ENCODE measurements at regions not wholly inside any gene's neighbourhood (a gene's known extent, or its start where the extent isn't known, plus 50 kb on each side); places are given as distances from the start of the nearest gene placed in this dataset.

- no peak for DNase-seq (ENCODE audit: low read depth, low spot score)
Measured at GRCh38 chr6:140045116-140045515, 670.7 kb upstream of the CITED2 start.

GRCh38 chr6:140044626-140045025 lies 670.2 kb upstream of the CITED2 start:
- no peak for DNase-seq (ENCODE audit: low read depth, low spot score)

DNA sequence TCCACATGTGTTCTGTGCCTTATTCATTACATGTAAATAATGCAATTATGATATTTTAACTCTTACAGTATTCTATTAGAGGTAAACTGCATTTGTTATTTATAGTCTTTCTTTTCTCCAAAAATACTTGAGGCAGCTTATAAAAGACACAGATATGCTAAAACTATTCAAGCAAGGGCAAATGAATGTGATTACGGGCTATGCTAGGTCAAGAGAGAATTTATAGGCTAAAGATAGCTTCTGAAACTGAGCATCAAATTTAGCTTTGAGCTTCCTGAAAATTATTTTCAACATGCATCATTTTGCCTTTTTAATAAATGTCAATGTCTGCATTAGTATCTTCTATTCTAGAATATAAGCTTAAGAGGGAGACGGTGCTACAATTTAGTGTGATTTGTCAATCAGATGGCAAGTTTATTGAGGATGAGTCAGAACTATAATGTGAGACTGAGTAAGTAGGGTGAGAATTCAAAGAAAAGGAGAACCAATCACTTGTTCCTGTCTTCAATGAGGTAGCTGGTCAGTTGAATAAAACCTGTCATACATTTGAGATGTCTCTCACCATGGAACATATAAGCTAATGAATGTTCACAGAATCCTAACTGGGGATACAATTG lies 669.4 kb upstream of the CITED2 start:
- DNase-seq (ENCODE audit: low read depth, low spot score) = no peak

DNA sequence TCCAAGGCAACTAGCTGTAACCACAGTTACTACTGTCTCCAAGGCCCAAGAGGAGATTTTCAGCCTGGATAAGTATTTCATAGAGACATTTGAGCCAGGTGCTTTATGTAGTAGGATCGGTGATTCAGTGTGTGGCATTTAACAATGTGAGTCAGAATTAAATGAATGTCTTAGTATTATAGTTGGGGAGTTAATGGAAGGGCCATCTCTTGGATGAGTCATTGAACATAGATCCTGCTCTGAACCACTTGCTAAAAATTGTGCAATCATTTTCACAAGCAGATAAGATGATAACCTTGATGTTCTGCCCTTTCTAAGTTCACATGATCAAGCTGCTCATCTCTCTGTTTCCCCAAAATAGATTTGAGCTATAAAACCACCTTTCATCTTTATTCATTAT lies 668.9 kb upstream of the CITED2 start:
- no peak for DNase-seq (ENCODE audit: low read depth, low spot score)

GRCh38 chr6:140041571-140042332 lies 667.3 kb upstream of the CITED2 start:
- DNase-seq (ENCODE audit: low read depth, low spot score) = no peak

DNA sequence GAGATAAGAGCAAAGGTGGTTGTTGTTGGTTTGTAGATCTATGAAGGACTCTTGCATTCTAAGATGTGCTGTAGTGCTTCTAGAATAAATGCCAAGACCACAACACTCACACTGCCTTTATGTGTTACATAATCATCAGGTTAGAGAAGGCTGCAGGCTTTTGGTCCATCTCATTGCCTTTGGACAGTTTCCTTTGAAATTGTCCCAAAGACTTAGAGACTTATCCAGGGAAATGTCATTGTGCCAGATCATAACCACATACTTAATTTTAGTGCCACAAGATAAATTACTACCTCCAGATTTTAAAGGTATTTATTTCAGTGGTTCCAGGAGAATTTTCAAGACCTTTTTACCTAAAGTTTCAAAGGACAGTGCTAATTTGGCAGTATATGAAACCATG lies 666.6 kb upstream of the CITED2 start:
- DNase-seq (ENCODE audit: low read depth, low spot score) = no peak

GRCh38 chr6:140040396-140040795 lies 665.9 kb upstream of the CITED2 start:
- DNase-seq (ENCODE audit: low read depth, low spot score) = no peak

- no peak for DNase-seq (ENCODE audit: low read depth, low spot score)
Measured at GRCh38 chr6:140039364-140039763, 664.9 kb upstream of the CITED2 start.

DNA sequence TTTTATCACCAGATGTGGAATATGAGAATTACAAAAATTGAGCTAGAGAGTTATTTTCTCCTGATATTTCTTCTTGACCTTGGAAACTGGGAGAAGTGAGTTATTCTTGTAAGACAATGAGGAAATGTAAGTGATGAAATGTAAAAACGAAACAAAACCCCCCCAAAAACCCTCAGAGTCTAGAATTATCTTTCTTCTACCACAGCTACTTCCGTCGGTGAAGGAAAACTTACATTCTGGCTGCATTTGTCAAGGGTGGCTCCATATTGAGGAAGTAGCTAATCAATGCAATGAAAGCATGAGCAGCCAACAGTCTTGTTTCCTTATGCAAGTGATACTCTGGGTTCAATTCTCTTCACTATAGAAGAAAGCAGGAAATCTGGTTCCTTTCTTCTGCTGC lies 661.7 kb upstream of the CITED2 start:
- DNase-seq (ENCODE audit: low read depth, low spot score) = no peak

DNA sequence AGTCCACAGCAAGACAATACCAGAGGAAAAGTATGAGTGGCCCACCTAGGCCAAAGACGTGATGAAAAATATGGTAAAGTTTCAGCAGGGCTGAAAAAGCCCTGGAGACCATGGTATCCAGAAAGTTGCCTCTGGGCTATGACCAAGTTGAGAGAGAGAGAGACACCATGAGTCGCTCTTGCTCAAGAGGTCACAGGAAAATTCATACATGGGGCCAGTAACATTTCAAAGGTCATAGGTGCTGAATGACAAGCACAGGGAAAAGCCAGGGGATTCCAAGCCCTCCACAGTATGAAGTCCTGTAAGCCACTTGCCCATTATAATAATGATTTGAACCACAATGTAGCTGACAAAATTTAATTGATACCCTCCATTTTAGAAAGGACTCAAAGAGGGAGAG lies 657.7 kb upstream of the CITED2 start:
- DNase-seq (ENCODE audit: low read depth, low spot score) = no peak

DNA sequence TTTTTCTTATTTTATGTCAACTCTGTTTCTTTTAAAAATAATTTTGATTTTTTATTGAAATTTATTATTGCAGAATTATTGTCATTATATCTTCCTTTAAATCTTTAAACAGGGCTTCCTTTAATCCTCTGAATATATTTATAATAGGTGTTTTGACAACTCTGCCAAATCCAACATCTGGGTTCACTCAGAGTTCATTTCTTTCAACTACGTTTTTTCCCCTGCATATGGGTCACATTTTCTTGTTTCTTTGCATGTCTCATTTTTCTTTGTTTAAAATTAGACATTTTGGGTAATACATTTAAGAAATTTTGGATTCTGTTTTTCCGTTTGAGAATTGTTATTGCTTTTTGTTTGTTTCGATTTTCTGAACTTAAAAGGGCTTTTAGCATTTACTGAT lies 655.1 kb upstream of the CITED2 start:
- DNase-seq (ENCODE audit: low read depth, low spot score) = no peak

DNA sequence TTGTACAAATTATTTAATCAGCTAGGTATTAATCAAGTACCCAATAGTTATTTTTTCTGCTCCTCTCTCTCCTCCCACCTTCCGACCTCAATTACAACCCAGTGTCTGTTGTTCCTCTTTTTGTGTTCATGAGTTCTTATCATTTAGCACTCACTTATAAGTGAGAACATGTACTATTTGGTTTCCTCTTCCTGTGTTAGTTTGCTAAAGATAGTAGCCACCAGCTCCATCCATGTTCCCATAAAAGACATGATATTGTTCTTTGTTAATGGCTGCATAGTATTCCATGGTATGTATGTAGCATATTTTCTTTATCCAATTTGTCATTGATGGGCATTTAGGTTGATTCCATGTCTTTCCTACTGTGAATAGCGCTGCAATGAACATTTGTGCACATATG lies 652.8 kb upstream of the CITED2 start:
- no peak for DNase-seq (ENCODE audit: low read depth, low spot score)

DNA sequence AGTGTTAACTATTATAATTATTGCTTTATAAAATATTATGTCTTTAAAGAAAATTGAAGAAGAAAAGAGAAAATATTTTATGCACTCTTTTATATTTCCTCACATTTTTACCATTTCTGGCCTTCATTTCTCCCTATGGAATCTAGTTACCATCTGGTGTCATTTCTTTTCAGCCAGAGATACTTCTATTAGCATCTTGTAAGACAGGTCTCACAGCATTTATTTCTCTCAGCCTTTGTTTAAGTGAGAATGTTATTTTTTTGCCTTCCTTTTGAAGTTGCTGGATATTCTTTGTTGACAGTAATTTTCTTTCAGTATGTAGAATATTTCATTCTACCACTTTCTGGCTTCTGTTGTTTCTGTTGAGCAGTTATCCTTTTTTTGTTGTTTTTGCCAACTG lies 652.1 kb upstream of the CITED2 start:
- no peak for DNase-seq (ENCODE audit: low read depth, low spot score)

- DNase-seq (ENCODE audit: low read depth, low spot score) = no peak
Measured at GRCh38 chr6:140025171-140025570, 650.7 kb upstream of the CITED2 start.

DNA sequence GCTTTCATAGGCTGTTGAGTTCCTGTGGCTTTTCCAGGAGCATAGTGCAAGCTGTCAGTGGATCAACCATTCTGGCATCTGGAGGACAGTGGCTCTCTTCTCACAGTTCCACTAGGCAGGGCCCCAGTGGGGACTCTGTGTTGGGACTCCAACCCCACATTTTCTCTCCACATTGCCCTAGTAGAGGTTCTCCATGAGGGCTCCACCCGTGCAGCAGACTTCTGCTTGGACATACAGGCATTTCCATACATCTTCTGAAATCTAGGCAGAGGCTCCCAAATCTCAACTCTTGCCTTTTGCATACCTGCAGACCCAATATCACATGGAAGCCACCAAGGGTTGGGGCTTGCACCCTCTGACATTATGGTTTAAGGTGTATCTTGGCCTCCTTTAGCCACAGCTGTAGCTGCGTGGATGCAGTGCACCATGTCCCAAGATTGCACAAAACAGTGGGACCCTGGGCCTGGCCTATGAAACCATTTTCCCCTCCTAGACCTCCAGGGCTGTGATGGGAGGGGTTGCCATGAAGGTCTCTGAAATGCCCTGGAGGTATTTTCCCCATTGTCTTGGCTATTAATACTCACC lies 645.9 kb upstream of the CITED2 start:
- no peak for DNase-seq (ENCODE audit: low read depth, low spot score)

DNA sequence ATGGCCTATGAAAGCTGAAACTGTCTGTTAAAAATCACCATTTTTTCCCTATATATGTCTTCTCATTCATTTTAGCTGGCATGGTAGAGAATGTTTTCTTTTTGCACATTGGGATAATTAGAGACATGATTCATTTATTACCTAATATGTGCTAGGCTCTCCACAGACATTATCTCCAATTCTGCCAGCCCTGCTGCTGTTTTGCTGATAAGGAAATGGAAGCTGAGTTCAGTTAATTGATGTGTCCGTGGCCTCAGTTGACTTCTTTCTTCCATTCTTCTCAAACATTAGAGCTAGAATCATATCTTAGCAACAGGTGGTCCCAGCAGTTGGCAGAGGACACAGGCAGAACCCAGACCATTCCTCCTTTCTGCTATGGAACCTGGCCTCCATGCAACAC lies 644.1 kb upstream of the CITED2 start:
- DNase-seq (ENCODE audit: low read depth, low spot score) = no peak

DNA sequence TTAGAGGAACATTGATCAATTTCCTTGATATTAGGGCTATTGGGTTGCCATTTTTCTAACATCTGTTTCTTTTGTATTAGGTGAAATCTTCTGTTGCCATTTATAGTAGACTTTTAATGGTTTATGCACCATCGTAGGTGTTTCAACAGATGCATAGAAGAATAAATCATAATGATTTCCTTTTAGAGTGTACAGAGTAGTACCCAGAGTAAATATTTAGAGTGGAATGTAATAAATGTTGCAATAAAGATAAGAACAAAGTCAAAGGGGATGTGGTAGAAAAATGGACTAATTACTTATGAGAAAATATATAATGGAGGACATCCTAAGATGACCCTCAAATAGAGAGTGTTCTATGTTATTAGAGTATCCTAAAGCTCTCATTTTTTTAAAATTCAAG lies 643.0 kb upstream of the CITED2 start:
- DNase-seq (ENCODE audit: low read depth, low spot score) = no peak

DNA sequence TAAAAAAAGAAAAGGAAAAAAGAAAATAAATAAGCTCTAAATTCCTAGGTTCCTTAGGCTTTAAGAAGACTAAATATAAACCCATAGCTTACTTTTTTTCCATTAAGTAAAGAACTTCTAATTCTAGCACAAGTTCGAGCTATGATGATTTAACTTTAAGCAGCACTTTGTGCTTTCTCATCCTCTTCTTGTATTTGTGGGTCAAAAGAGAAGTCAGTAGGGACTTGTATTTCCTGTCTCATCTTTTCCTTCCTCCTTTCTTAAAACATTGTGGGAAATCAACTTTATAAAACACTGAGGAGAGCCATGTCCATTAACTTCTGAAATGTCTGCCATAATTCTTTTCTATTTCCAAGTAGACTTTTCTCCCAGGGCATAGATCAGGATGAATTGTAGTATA lies 637.7 kb upstream of the CITED2 start:
- DNase-seq (ENCODE audit: low read depth, low spot score) = no peak

DNA sequence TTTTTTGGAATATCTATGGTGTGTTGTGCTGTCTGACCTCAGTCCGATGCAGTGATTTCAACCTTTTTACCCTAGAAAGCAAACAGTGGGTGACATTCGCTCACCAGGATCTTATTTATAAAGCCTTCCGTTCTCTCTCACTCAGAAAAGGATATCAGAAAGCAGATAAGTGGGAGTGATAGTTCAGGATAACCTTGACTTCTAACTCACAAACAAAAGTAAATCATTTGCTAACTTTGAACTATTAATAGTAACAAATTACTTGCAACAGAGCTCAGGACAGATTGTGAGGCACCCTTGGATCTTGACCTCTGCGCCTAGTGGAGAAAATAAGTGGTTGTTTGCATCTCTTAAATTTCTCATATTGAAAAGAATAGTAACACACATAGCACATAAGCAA lies 637.1 kb upstream of the CITED2 start:
- no peak for DNase-seq (ENCODE audit: low read depth, low spot score)

DNA sequence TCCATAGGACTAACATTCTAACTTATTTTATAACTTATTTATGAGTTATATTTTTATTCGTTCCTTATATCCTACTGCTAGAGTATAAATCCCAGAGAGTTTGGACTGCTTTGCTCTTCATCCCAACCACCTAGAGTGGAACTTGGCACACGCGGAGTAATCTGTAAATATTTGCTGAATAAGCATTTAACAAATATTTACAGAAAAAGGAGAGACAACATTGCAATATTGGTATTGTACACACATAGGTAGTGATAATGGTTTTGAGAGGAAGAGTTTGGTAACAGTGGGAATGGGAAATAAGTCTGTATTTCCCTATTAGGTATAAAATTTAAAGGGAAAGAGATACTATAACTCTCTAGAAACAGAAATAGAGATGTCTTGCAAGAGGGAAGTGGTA lies 634.8 kb upstream of the CITED2 start:
- DNase-seq (ENCODE audit: low read depth, low spot score) = no peak

GRCh38 chr6:140007525-140007924 lies 633.1 kb upstream of the CITED2 start:
- no peak for DNase-seq (ENCODE audit: low read depth, low spot score)

GRCh38 chr6:140003217-140003616 lies 628.8 kb upstream of the CITED2 start:
- no peak for DNase-seq (ENCODE audit: low read depth, low spot score)

DNA sequence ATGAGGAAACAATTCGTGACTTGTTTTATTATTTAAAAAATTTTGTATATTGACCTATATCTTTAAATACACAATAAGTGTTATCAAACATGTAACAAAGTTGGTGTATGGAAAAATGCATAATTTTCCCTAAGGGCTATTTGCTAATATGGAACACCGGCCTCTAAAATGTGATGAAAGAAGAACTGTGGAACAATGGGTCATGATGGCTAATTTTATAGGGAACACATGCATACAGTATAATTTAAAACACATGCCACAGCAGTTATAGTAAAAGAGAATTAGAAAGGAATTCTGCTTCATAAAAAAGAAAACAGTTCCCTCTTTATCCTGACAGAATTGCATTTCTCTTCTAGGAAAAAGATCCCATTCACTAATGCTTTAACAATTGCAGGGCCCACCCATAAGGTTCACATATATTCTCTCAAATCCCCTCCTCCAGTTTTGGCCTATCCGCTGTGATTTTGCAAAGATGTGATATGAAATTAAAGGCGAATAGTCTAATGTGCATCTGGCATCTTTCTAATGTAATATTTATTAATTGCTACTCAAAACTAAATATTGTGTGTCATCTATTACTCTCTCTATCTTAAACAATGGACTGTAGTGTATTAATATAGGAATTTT lies 628.1 kb upstream of the CITED2 start:
- no peak for DNase-seq (ENCODE audit: low read depth, low spot score)

Data from smooth muscle cell of the brain vasculature (primary cell).